ENCODE measurements at regions not wholly inside any gene's neighbourhood (a gene's known extent, or its start where the extent isn't known, plus 50 kb on each side); places are given as distances from the start of the nearest gene placed in this dataset.

GRCh38 chr4:19194672-19195071 is 1057.0 kb upstream of the SLIT2 start:
- H3K36me3 ChIP-seq (ENCODE audit: control insufficient read depth, low read length): no peaks in the 10 kb centered on the region
- no peak overlapping the region for H3K4me2 ChIP-seq (ENCODE audit: low read length)
- no peaks in the 10 kb centered on the region for H3F3A ChIP-seq (ENCODE audit: control insufficient read depth, insufficient read depth)
- no peaks in the 10 kb centered on the region for H3K9me2 ChIP-seq (replicated peaks; ENCODE audit: control insufficient read depth, low read length)
- H3K9me3 ChIP-seq (ENCODE audit: control insufficient read depth, insufficient read depth, low read length): no peaks in the 10 kb centered on the region
- no peaks in the 10 kb centered on the region for H3K4me1 ChIP-seq (ENCODE audit: control insufficient read depth, low read length)
- no peaks in the 10 kb centered on the region for H3K79me2 ChIP-seq (ENCODE audit: control insufficient read depth, low read length)
- TF ChIP-seq EZH2phosphoT487 (IDR thresholded peaks at IDR 0.05; ENCODE audit: borderline replicate concordance, low read length) (no peak), CTCF (IDR thresholded peaks at IDR 0.05; ENCODE audit: low read depth, low read length, poor library complexity, severe bottlenecking) (no peak)
- no peaks in the 10 kb centered on the region for H4K20me1 ChIP-seq (ENCODE audit: control insufficient read depth, insufficient read depth, low read depth, low read length)
- H3K27me3 ChIP-seq (ENCODE audit: control insufficient read depth, low read length): no peaks in the 10 kb centered on the region
- H3K4me3 ChIP-seq (ENCODE audit: low read length): no peak overlapping the region
- no peak overlapping the region for H3K27ac ChIP-seq (ENCODE audit: low read depth, low read length)

- Histone ChIP-seq H3K79me2 (ENCODE audit: control insufficient read depth, low read length) (no peaks in the 10 kb centered on the region), H3K36me3 (ENCODE audit: control insufficient read depth, low read length) (no peaks in the 10 kb centered on the region), H3K9me2 (replicated peaks; ENCODE audit: control insufficient read depth, low read length) (no peaks in the 10 kb centered on the region), H3K4me3 (ENCODE audit: low read length) (no peak overlapping the region), H3K9me3 (ENCODE audit: control insufficient read depth, insufficient read depth, low read length) (no peaks in the 10 kb centered on the region), H4K20me1 (ENCODE audit: control insufficient read depth, insufficient read depth, low read depth, low read length) (no peaks in the 10 kb centered on the region), H3F3A (ENCODE audit: control insufficient read depth, insufficient read depth) (no peaks in the 10 kb centered on the region), H3K4me1 (ENCODE audit: control insufficient read depth, low read length) (no peaks in the 10 kb centered on the region), H3K27me3 (ENCODE audit: control insufficient read depth, low read length) (no peaks in the 10 kb centered on the region), H3K4me2 (ENCODE audit: low read length) (no peak overlapping the region), H3K27ac (ENCODE audit: low read depth, low read length) (no peak overlapping the region)
- TF ChIP-seq EZH2phosphoT487 (IDR thresholded peaks at IDR 0.05; ENCODE audit: borderline replicate concordance, low read length) (no peak), CTCF (IDR thresholded peaks at IDR 0.05; ENCODE audit: low read depth, low read length, poor library complexity, severe bottlenecking) (no peak)
These were observed 1058.3 kb upstream of the SLIT2 start for GRCh38 chr4:19193274-19193981.

- TF ChIP-seq EZH2phosphoT487 (IDR thresholded peaks at IDR 0.05; ENCODE audit: borderline replicate concordance, low read length) (no peak), CTCF (IDR thresholded peaks at IDR 0.05; ENCODE audit: low read depth, low read length, poor library complexity, severe bottlenecking) (no peak)
- Histone ChIP-seq H3K4me3 (ENCODE audit: low read length) (no peak overlapping the region), H3K36me3 (ENCODE audit: control insufficient read depth, low read length) (no peaks in the 10 kb centered on the region), H4K20me1 (ENCODE audit: control insufficient read depth, insufficient read depth, low read depth, low read length) (no peaks in the 10 kb centered on the region), H3K9me3 (ENCODE audit: control insufficient read depth, insufficient read depth, low read length) (no peaks in the 10 kb centered on the region), H3F3A (ENCODE audit: control insufficient read depth, insufficient read depth) (no peaks in the 10 kb centered on the region), H3K79me2 (ENCODE audit: control insufficient read depth, low read length) (no peaks in the 10 kb centered on the region), H3K9me2 (replicated peaks; ENCODE audit: control insufficient read depth, low read length) (no peaks in the 10 kb centered on the region), H3K4me1 (ENCODE audit: control insufficient read depth, low read length) (no peaks in the 10 kb centered on the region), H3K4me2 (ENCODE audit: low read length) (no peak overlapping the region), H3K27ac (ENCODE audit: low read depth, low read length) (no peak overlapping the region), H3K27me3 (ENCODE audit: control insufficient read depth, low read length) (no peaks in the 10 kb centered on the region)
These were observed 1059.6 kb upstream of the SLIT2 start for GRCh38 chr4:19191979-19192650.

Data from DOHH2 (cell line).